HUES48 (cell line): ENCODE measurements at regions not wholly inside any gene's neighbourhood (a gene's known extent, or its start where the extent isn't known, plus 50 kb on each side); places are given as distances from the start of the nearest gene placed in this dataset.
"Not testable (repeated sequence)": the region's sequence is repeated elsewhere in the genome, so short reads cannot be mapped to it uniquely, and the experiment has no call there.

Experiments
- H3K27ac ChIP-seq: one replicate; pipeline ENCODE4 v1.7.0; 2013; ENCODE audit warnings: low read depth, low read length, inconsistent platforms
- H3K27me3 ChIP-seq: 2 replicates; pipeline ENCODE4 v1.6.1; 2013; ENCODE audit warnings: mild to moderate bottlenecking, low read length; ENCODE audit not compliant: control insufficient read depth, insufficient read depth
- H3K36me3 ChIP-seq: 2 replicates; pipeline ENCODE4 v1.6.1; 2013; ENCODE audit warnings: low read length; ENCODE audit not compliant: control insufficient read depth, insufficient read depth
- H3K4me1 ChIP-seq: 2 replicates; pipeline ENCODE4 v1.6.1; 2013; ENCODE audit warnings: mild to moderate bottlenecking, low read length; ENCODE audit not compliant: control insufficient read depth, insufficient read depth
- H3K4me3 ChIP-seq: 2 replicates; pipeline ENCODE4 v1.5.1; 2013; ENCODE audit warnings: mild to moderate bottlenecking, low read depth, low read length
- H3K9ac ChIP-seq: 2 replicates; pipeline ENCODE4 v1.6.1; 2013; ENCODE audit warnings: mild to moderate bottlenecking, low read depth, low read length, moderate library complexity
- H3K9me3 ChIP-seq: 2 replicates; pipeline ENCODE4 v1.6.1; 2013; ENCODE audit warnings: low read length; ENCODE audit not compliant: control insufficient read depth, insufficient read depth

GRCh38 chr15:66866656-66867055 is 164.6 kb downstream of the SMAD6 start:
- H3K4me3 ChIP-seq, result no peak overlapping the region

GRCh38 chr15:66868918-66869317 is 166.9 kb downstream of the SMAD6 start:
- no peaks in the 10 kb centered on the region for H3K36me3 ChIP-seq
- H3K4me1 ChIP-seq, result peaks cover 5% of the 10 kb centered on the region; the same call in 1 of the 2 replicates
- H3K9ac ChIP-seq, result no peak overlapping the region
- no peak overlapping the region for H3K27ac ChIP-seq
- H3K4me3 ChIP-seq, result no peak overlapping the region
- no peaks in the 10 kb centered on the region for H3K9me3 ChIP-seq
- no peaks in the 10 kb centered on the region for H3K27me3 ChIP-seq

More at GRCh38 chr15:66866656-66867055, 164.6 kb downstream of the SMAD6 start:
- no peaks in the 10 kb centered on the region for H3K9me3 ChIP-seq
- peaks cover 5% of the 10 kb centered on the region; the same call in 1 of the 2 replicates for H3K4me1 ChIP-seq
- H3K9ac ChIP-seq, result no peak overlapping the region
- no peaks in the 10 kb centered on the region for H3K36me3 ChIP-seq
- H3K27me3 ChIP-seq, result no peaks in the 10 kb centered on the region
- no peak overlapping the region for H3K27ac ChIP-seq

GRCh38 chr15:66870880-66871388 is 168.9 kb downstream of the SMAD6 start:
- Histone ChIP-seq H3K4me3 (no peak overlapping the region), H3K9me3 (no peaks in the 10 kb centered on the region), H3K27ac (no peak overlapping the region), H3K4me1 (peaks cover 5% of the 10 kb centered on the region; the same call in 1 of the 2 replicates), H3K27me3 (no peaks in the 10 kb centered on the region), H3K9ac (no peak overlapping the region), H3K36me3 (no peaks in the 10 kb centered on the region)

GRCh38 chr15:66872405-66872804 is 170.4 kb downstream of the SMAD6 start:
- Histone ChIP-seq H3K9me3 (no peaks in the 10 kb centered on the region), H3K27me3 (no peaks in the 10 kb centered on the region), H3K9ac (no peak overlapping the region), H3K4me1 (no peaks in the 10 kb centered on the region), H3K36me3 (no peaks in the 10 kb centered on the region), H3K27ac (no peak overlapping the region), H3K4me3 (no peak overlapping the region)

GRCh38 chr15:66873331-66873730 is 171.3 kb downstream of the SMAD6 start:
- not testable (repeated sequence) for H3K27ac ChIP-seq, H3K36me3 ChIP-seq, H3K9me3 ChIP-seq, H3K4me1 ChIP-seq, H3K9ac ChIP-seq, H3K4me3 ChIP-seq, H3K27me3 ChIP-seq

- no peak overlapping the region for H3K9ac ChIP-seq
- H3K4me3 ChIP-seq, result no peak overlapping the region
- no peak overlapping the region for H3K27ac ChIP-seq
- no peaks in the 10 kb centered on the region for H3K27me3 ChIP-seq
- H3K4me1 ChIP-seq, result no peaks in the 10 kb centered on the region
- no peaks in the 10 kb centered on the region for H3K36me3 ChIP-seq
- H3K9me3 ChIP-seq, result no peaks in the 10 kb centered on the region
Measured at GRCh38 chr15:66873856-66874255, 171.8 kb downstream of the SMAD6 start.

- Histone ChIP-seq H3K4me3 (no peak overlapping the region), H3K27me3 (no peaks in the 10 kb centered on the region), H3K27ac (no peak overlapping the region), H3K4me1 (no peaks in the 10 kb centered on the region), H3K9ac (no peak overlapping the region), H3K9me3 (no peaks in the 10 kb centered on the region), H3K36me3 (no peaks in the 10 kb centered on the region)
Measured at GRCh38 chr15:66875588-66876420, 173.8 kb downstream of the SMAD6 start.

GRCh38 chr15:66876421-66876730 is 174.3 kb downstream of the SMAD6 start:
- no peak overlapping the region for H3K9ac ChIP-seq
- H3K4me3 ChIP-seq, result no peak overlapping the region
- no peaks in the 10 kb centered on the region for H3K36me3 ChIP-seq
- H3K27ac ChIP-seq, result no peak overlapping the region
- no peaks in the 10 kb centered on the region for H3K4me1 ChIP-seq
- H3K27me3 ChIP-seq, result no peaks in the 10 kb centered on the region
- no peaks in the 10 kb centered on the region for H3K9me3 ChIP-seq

- no peak overlapping the region for H3K4me3 ChIP-seq
- no peaks in the 10 kb centered on the region for H3K4me1 ChIP-seq
- no peaks in the 10 kb centered on the region for H3K36me3 ChIP-seq
- H3K27ac ChIP-seq, result no peak overlapping the region
- H3K27me3 ChIP-seq, result no peaks in the 10 kb centered on the region
- no peaks in the 10 kb centered on the region for H3K9me3 ChIP-seq
- no peak overlapping the region for H3K9ac ChIP-seq
Measured at GRCh38 chr15:66876731-66877476, 174.9 kb downstream of the SMAD6 start.

- Histone ChIP-seq H3K27ac (no peak overlapping the region), H3K9me3 (no peaks in the 10 kb centered on the region), H3K36me3 (no peaks in the 10 kb centered on the region), H3K27me3 (no peaks in the 10 kb centered on the region), H3K9ac (no peak overlapping the region), H3K4me3 (no peak overlapping the region), H3K4me1 (0 out of 2 replicates have a peak, but pooled peaks cover 5% of the 10 kb centered on the region)
Measured at GRCh38 chr15:66877477-66878271, 175.6 kb downstream of the SMAD6 start.
